SK-N-SH treated with all-trans-retinoic acid at 6 μM for 48 hours (cell line): ENCODE measurements at regions not wholly inside any gene's neighbourhood (a gene's known extent, or its start where the extent isn't known, plus 50 kb on each side); places are given as distances from the start of the nearest gene placed in this dataset.

Source experiments
- ATAC-seq: fragments of 200-7000 bp; cut with Tn5 transposase; 3 replicates; pipeline ENCODE4 v1.9.1; 2020; ENCODE audit warnings: mild to moderate bottlenecking, moderate library complexity
- ARNTL ChIP-seq: fragments of 450-650 bp; formaldehyde crosslinking; IDR thresholded peaks from 2 replicates; pipeline ENCODE4 v1.5.0; 2020; ENCODE audit warnings: low read depth, mild to moderate bottlenecking, moderate library complexity, borderline replicate concordance
- BACH2 ChIP-seq: fragments of 250-450 bp; sonication (Bioruptor Pico); IDR thresholded peaks from 2 replicates; pipeline ENCODE4 v1.9.0; 2021; ENCODE audit warnings: mild to moderate bottlenecking, borderline replicate concordance
- CSDC2 ChIP-seq: fragments of 250-450 bp; sonication (Bioruptor Pico); IDR thresholded peaks from 2 replicates; pipeline ENCODE4 v1.5.0; 2020; ENCODE audit warnings: mild to moderate bottlenecking, moderate library complexity
- CSRNP3 ChIP-seq: fragments of 250-450 bp; sonication (Bioruptor Pico); IDR thresholded peaks from 2 replicates; pipeline ENCODE4 v1.5.1; 2021; ENCODE audit warnings: mild to moderate bottlenecking, moderate library complexity
- ESRRG ChIP-seq: fragments of 250-450 bp; sonication (Bioruptor Pico); IDR thresholded peaks from 2 replicates; pipeline ENCODE4 v1.6.1; 2021; ENCODE audit warnings: mild to moderate bottlenecking
- ISL1 ChIP-seq: fragments of 250-450 bp; sonication (Bioruptor Pico); IDR thresholded peaks from 2 replicates; pipeline ENCODE4 v2.1.2; 2022; ENCODE audit warnings: mild to moderate bottlenecking, moderate library complexity
- OSR1 ChIP-seq: fragments of 250-450 bp; sonication (Bioruptor Pico); IDR thresholded peaks from 2 replicates; pipeline ENCODE4 v1.8.0; 2022; ENCODE audit warnings: moderate library complexity, mild to moderate bottlenecking, inconsistent platforms
- POU6F1 ChIP-seq: fragments of 250-450 bp; sonication (Bioruptor Pico); IDR thresholded peaks from 2 replicates; pipeline ENCODE4 v1.8.0; 2021; ENCODE audit warnings: low read depth, mild to moderate bottlenecking, moderate library complexity, borderline replicate concordance
- SNAI2 ChIP-seq: fragments of 250-450 bp; sonication (Bioruptor Pico); IDR thresholded peaks from 2 replicates; pipeline ENCODE4 v1.5.0; 2020; ENCODE audit warnings: mild to moderate bottlenecking, moderate library complexity
- TCF4 ChIP-seq: fragments of 250-450 bp; sonication (Bioruptor Pico); IDR thresholded peaks from 2 replicates; pipeline ENCODE4 v1.8.0; 2021; ENCODE audit warnings: mild to moderate bottlenecking, moderate library complexity, borderline replicate concordance
- TOX ChIP-seq: fragments of 250-450 bp; sonication (Bioruptor Pico); IDR thresholded peaks from 2 replicates; pipeline ENCODE4 v1.8.0; 2021; ENCODE audit warnings: mild to moderate bottlenecking, moderate library complexity, borderline replicate concordance
- TSHZ2 ChIP-seq: fragments of 250-450 bp; sonication (Bioruptor Pico); IDR thresholded peaks from 2 replicates; pipeline ENCODE4 v1.5.0; 2020; ENCODE audit warnings: mild to moderate bottlenecking, moderate library complexity
- ZC3H10 ChIP-seq: fragments of 250-450 bp; sonication (Bioruptor Pico); IDR thresholded peaks from 2 replicates; pipeline ENCODE4 v1.5.1; 2021; ENCODE audit warnings: mild to moderate bottlenecking, moderate library complexity
- ZNF565 ChIP-seq: fragments of 450-650 bp; formaldehyde crosslinking; conservative IDR thresholded peaks from 2 replicates; pipeline ENCODE4 v1.5.0; 2020; ENCODE audit warnings: low read depth, mild to moderate bottlenecking, moderate library complexity
- ZNF70 ChIP-seq: fragments of 450-650 bp; formaldehyde crosslinking; IDR thresholded peaks from 2 replicates; pipeline ENCODE4 v1.5.0; 2020; ENCODE audit warnings: mild to moderate bottlenecking, moderate library complexity

GRCh38 chr2:55751966-55752365 lies 58.3 kb upstream of the PNPT1 start:
- no peak for ATAC-seq
- TF ChIP-seq ZNF70 (CRISPR knock-in tag) (no peak), OSR1 (CRISPR knock-in tag) (no peak), ISL1 (CRISPR knock-in tag) (no peak), ESRRG (CRISPR knock-in tag) (no peak), ARNTL (no peak), ZNF565 (CRISPR knock-in tag) (no peak), BACH2 (CRISPR knock-in tag) (no peak)
- TF ChIP-seq, all 23 proteins: peak for 0

DNA sequence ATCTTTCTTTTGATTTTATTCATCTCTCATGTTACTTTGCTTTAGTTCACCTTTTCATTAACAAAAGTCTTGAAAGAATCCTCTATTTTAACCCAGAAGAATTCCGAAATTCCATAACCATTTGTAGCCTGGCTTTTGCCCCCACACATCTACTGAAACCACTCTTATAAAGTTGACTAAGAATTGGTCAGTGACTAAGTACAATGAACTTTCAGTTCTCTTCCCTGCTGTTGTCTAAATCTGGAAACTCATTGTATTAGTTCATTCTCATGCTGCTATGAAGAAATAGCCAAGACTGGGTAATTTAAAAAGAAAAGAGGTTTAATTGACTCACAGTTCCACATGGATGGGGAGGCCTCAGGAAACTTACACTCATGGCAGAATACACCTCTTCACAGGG lies 49.9 kb upstream of the PNPT1 start:
- TF ChIP-seq OSR1 (CRISPR knock-in tag) (no peak), ZNF565 (CRISPR knock-in tag) (no peak), CSRNP3 (CRISPR knock-in tag) (no peak), SNAI2 (CRISPR knock-in tag) (no peak), POU6F1 (no peak), ZC3H10 (CRISPR knock-in tag) (no peak), TOX (CRISPR knock-in tag) (no peak), TCF4 (no peak), BACH2 (CRISPR knock-in tag) (no peak), CSDC2 (CRISPR knock-in tag) (no peak), ESRRG (CRISPR knock-in tag) (no peak), TSHZ2 (CRISPR knock-in tag) (no peak)
- ATAC-seq = no peak; the same call in 2 of the 3 replicates
